ENCODE measurements at regions not wholly inside any gene's neighbourhood (a gene's known extent, or its start where the extent isn't known, plus 50 kb on each side); places are given as distances from the start of the nearest gene placed in this dataset.

DNA sequence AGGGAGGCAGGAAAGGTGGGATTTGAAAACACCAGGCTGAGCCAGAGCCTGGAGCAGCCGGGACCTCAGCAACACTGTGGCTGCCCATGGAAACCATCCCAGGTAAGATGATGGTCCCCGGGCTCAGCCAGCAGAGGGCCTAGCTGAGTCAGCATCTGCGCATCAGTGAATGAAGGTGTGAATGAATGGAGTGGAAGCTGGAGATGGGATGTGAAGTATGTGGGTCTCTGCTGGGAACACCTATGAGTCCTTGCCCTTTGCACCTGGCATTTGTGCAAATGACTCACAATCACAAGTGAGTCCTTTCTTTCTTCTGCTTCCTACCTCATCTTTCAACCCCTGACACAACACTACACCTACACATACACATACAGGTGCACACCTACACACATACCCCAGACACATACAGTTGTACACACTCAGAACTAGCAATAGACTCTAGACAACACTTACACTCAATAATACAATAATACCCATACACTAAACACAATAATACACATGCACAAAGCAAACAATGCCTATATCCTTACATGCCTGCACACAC, 62.8 kb upstream of the PRDM11 start:
- Histone ChIP-seq H3K4me3 (no peak overlapping the region), H3K4me1 (peaks cover 0 to 33% of the 10 kb centered on the region in 2 donors), H3K36me3 (no peaks in the 10 kb centered on the region), H3K27ac (no peak overlapping the region), H3K9me3 (no peaks in the 10 kb centered on the region), H3K27me3 (no peaks in the 10 kb centered on the region)
- no peak for DNase-seq (ENCODE audit: low spot score)
- TF ChIP-seq, protein P1, sequence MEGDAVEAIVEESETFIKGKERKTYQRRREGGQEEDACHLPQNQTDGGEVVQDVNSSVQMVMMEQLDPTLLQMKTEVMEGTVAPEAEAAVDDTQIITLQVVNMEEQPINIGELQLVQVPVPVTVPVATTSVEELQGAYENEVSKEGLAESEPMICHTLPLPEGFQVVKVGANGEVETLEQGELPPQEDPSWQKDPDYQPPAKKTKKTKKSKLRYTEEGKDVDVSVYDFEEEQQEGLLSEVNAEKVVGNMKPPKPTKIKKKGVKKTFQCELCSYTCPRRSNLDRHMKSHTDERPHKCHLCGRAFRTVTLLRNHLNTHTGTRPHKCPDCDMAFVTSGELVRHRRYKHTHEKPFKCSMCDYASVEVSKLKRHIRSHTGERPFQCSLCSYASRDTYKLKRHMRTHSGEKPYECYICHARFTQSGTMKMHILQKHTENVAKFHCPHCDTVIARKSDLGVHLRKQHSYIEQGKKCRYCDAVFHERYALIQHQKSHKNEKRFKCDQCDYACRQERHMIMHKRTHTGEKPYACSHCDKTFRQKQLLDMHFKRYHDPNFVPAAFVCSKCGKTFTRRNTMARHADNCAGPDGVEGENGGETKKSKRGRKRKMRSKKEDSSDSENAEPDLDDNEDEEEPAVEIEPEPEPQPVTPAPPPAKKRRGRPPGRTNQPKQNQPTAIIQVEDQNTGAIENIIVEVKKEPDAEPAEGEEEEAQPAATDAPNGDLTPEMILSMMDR (IDR thresholded peaks at IDR 0.05) = peak in 1 of 2 donors; percentile 39

DNA sequence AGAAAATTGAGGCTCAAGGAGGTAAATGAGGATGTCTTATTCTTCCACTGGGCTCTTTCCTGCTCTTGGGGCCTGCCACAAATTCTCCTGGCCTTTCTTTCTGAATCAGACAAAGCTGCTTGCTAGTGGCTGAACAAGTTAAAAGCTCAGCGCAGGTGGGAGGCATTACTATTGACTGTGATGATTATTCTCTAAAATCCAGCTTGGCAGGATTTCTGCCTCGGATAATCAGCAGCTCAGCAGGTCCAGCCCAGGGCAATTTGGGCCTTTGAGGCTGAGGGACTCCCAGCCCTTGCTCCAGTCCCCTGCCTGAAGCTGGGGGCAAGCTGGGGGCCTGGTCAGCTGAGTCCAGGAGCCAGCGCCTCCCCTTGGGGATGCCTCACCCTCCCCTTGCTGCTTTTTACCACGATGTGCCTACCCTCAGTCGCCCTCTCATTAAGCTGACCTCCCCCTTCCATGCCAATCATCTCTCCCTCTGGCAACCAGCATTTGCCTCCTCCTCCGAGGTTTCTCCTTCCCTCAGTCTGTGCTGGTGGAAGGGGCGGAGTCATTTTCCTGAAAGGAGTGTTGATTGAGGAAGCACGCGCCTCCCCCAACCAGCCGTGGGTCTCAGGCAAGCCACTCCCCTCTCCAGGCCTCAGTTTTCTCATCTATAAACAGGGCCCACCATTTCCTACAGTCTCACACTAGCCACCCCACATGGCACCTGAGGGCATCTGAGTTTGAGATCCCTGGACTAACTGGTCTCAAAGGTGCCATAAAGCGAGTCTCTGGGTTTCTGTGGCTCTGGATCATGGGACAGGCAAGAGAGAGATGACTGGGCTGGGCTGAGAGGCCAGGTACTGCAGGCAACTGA, 60.6 kb upstream of the PRDM11 start:
- no peak for DNase-seq (ENCODE audit: low spot score)
- no peak overlapping the region for H3K4me3 ChIP-seq
- H3K27me3 ChIP-seq = no peaks in the 10 kb centered on the region
- no peaks in the 10 kb centered on the region for H3K9me3 ChIP-seq
- TF ChIP-seq, protein P1 (IDR thresholded peaks at IDR 0.05) = no peak
- H3K4me1 ChIP-seq = peaks cover 0 to 36% of the 10 kb centered on the region in 2 donors
- H3K27ac ChIP-seq = no peak overlapping the region
- H3K36me3 ChIP-seq = no peaks in the 10 kb centered on the region

DNA sequence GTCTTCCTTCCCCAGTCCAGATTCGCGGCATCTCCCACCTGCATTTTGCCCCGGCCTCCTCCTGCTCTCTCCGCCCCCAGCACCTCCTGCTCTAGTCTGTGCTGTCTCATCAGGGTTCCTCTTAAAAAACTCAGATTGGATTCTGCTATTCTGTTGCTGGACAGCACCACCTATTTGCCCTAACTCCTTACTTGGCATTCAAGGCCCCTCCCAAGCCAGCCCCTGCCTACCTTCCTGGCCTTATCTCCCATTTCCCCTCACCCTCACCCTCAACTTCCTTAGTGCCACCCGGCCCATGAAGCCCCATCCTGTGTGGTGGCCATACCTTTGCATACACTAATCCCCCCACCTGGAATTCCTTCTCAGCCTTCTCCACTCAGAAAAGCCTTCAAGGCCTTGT, 59.9 kb upstream of the PRDM11 start:
- TF ChIP-seq, protein P1 (IDR thresholded peaks at IDR 0.05) = no peak
- Histone ChIP-seq H3K9me3 (no peaks in the 10 kb centered on the region), H3K36me3 (no peaks in the 10 kb centered on the region), H3K27me3 (no peaks in the 10 kb centered on the region), H3K27ac (no peak overlapping the region), H3K4me1 (peaks cover 0 to 42% of the 10 kb centered on the region in 2 donors), H3K4me3 (no peak overlapping the region)
- no peak for DNase-seq (ENCODE audit: low spot score)

GRCh38 chr11:45087086-45087899, 59.1 kb upstream of the PRDM11 start:
- Histone ChIP-seq H3K4me3 (no peak overlapping the region), H3K36me3 (no peaks in the 10 kb centered on the region), H3K27ac (peak overlapping the region in 1 of 2 donors; percentile 27), H3K4me1 (peaks cover 0 to 50% of the 10 kb centered on the region in 2 donors), H3K27me3 (no peaks in the 10 kb centered on the region), H3K9me3 (no peaks in the 10 kb centered on the region)
- DNase-seq (ENCODE audit: low spot score) = no peak
- TF ChIP-seq, protein P1 (IDR thresholded peaks at IDR 0.05) = no peak

GRCh38 chr11:45087900-45088160, 58.6 kb upstream of the PRDM11 start:
- Histone ChIP-seq H3K27me3 (no peaks in the 10 kb centered on the region), H3K4me1 (peaks cover 0 to 54% of the 10 kb centered on the region in 2 donors), H3K27ac (peak overlapping the region; percentile 17 to 27), H3K9me3 (no peaks in the 10 kb centered on the region), H3K4me3 (no peak overlapping the region), H3K36me3 (no peaks in the 10 kb centered on the region)
- TF ChIP-seq, protein P1 (IDR thresholded peaks at IDR 0.05) = no peak
- DNase-seq (ENCODE audit: low spot score) = no peak
